Stimulated activated effector memory CD8-positive, alpha-beta T cell treated with anti-CD3 and anti-CD28 coated beads, Interleukin-12 subunit alpha, Interleukin-12 subunit beta, amount 100 ng/mL, for 72 hours (primary cell): ENCODE measurements at regions not wholly inside any gene's neighbourhood (a gene's known extent, or its start where the extent isn't known, plus 50 kb on each side); places are given as distances from the start of the nearest gene placed in this dataset.

Source experiments
- ATAC-seq: fragments of 150-1000 bp; cut with Tn5 transposase; 2 replicates; pipeline ENCODE4 v1.10.0; 2021
- DNase-seq, 2 donors: peaks; one replicate each; pipeline ENCODE4 v3.0.0; 2021 to 2022; ENCODE audit warnings: low spot score in 2 of 2
- H3K27ac Mint-ChIP-seq: one replicate; pipeline ENCODE4 v1.8.0; 2022; ENCODE audit warnings: mild to moderate bottlenecking, mixed read lengths
- H3K36me3 Mint-ChIP-seq: one replicate; pipeline ENCODE4 v1.8.0; 2022; ENCODE audit warnings: mild to moderate bottlenecking, mixed read lengths
- H3K4me1 Mint-ChIP-seq: one replicate; pipeline ENCODE4 v1.8.0; 2022; ENCODE audit warnings: mixed read lengths
- H3K4me3 Mint-ChIP-seq: one replicate; pipeline ENCODE4 v1.8.0; 2022; ENCODE audit warnings: mild to moderate bottlenecking, mixed read lengths
- H3K9me3 Mint-ChIP-seq: one replicate; pipeline ENCODE4 v1.8.0; 2022; ENCODE audit warnings: mixed read lengths

- no peaks in the 10 kb centered on the region for H3K9me3 Mint-ChIP-seq
- no peaks in the 10 kb centered on the region for H3K4me1 Mint-ChIP-seq
- H3K36me3 Mint-ChIP-seq: no peaks in the 10 kb centered on the region
- H3K4me3 Mint-ChIP-seq: no peak overlapping the region
- no peak overlapping the region for H3K27ac Mint-ChIP-seq
- DNase-seq: no peak
- no peak for ATAC-seq
These were observed 754.5 kb upstream of the FAM98A start for GRCh38 chr2:34353509-34354113.

- H3K4me1 Mint-ChIP-seq: no peaks in the 10 kb centered on the region
- no peak for DNase-seq
- H3K4me3 Mint-ChIP-seq: no peak overlapping the region
- H3K36me3 Mint-ChIP-seq: no peaks in the 10 kb centered on the region
- no peak overlapping the region for H3K27ac Mint-ChIP-seq
- peaks cover 7% of the 10 kb centered on the region for H3K9me3 Mint-ChIP-seq
- ATAC-seq: no peak
These were observed 750.4 kb upstream of the FAM98A start for GRCh38 chr2:34349527-34349926.

- Mint-ChIP-seq H3K27ac (no peak overlapping the region), H3K4me3 (no peak overlapping the region), H3K9me3 (peaks cover 10% of the 10 kb centered on the region), H3K36me3 (no peaks in the 10 kb centered on the region), H3K4me1 (no peaks in the 10 kb centered on the region)
- DNase-seq (no peak), ATAC-seq (no peak)
These were observed 745.9 kb upstream of the FAM98A start for GRCh38 chr2:34345030-34345429.

GRCh38 chr2:34340307-34340706, 741.2 kb upstream of the FAM98A start:
- ATAC-seq (no peak), DNase-seq (no peak)
- Mint-ChIP-seq H3K27ac (no peak overlapping the region), H3K4me1 (no peaks in the 10 kb centered on the region), H3K4me3 (no peak overlapping the region), H3K36me3 (no peaks in the 10 kb centered on the region), H3K9me3 (peaks cover 7% of the 10 kb centered on the region)

- Mint-ChIP-seq H3K4me3 (no peak overlapping the region), H3K4me1 (no peaks in the 10 kb centered on the region), H3K9me3 (peaks cover 12% of the 10 kb centered on the region), H3K36me3 (no peaks in the 10 kb centered on the region), H3K27ac (no peak overlapping the region)
- ATAC-seq (no peak), DNase-seq (no peak)
These were observed 738.6 kb upstream of the FAM98A start for GRCh38 chr2:34337735-34338134.

GRCh38 chr2:34332813-34333212, 733.7 kb upstream of the FAM98A start:
- Mint-ChIP-seq H3K9me3 (peaks cover 16% of the 10 kb centered on the region), H3K36me3 (no peaks in the 10 kb centered on the region), H3K4me1 (no peaks in the 10 kb centered on the region), H3K4me3 (no peak overlapping the region), H3K27ac (no peak overlapping the region)
- DNase-seq: no peak
- no peak for ATAC-seq

GRCh38 chr2:34320056-34320455, 721.0 kb upstream of the FAM98A start:
- Mint-ChIP-seq H3K4me1 (no peaks in the 10 kb centered on the region), H3K36me3 (no peaks in the 10 kb centered on the region)
- no peak for ATAC-seq

GRCh38 chr2:34317797-34318196, 718.7 kb upstream of the FAM98A start:
- Mint-ChIP-seq H3K9me3 (peaks cover 4% of the 10 kb centered on the region), H3K27ac (no peak overlapping the region), H3K4me1 (no peaks in the 10 kb centered on the region), H3K36me3 (no peaks in the 10 kb centered on the region), H3K4me3 (no peak overlapping the region)
- no peak for ATAC-seq
- DNase-seq: no peak

More at GRCh38 chr2:34320056-34320455, 721.0 kb upstream of the FAM98A start:
- Mint-ChIP-seq H3K9me3 (peaks cover 4% of the 10 kb centered on the region), H3K27ac (no peak overlapping the region), H3K4me3 (no peak overlapping the region)
- DNase-seq: no peak

- Mint-ChIP-seq H3K4me3 (no peak overlapping the region), H3K4me1 (no peaks in the 10 kb centered on the region), H3K9me3 (peaks cover 4% of the 10 kb centered on the region), H3K36me3 (no peaks in the 10 kb centered on the region), H3K27ac (no peak overlapping the region)
- ATAC-seq (no peak), DNase-seq (no peak)
These were observed 717.7 kb upstream of the FAM98A start for GRCh38 chr2:34316788-34317187.

- DNase-seq: no peak
- Mint-ChIP-seq H3K4me1 (no peaks in the 10 kb centered on the region), H3K36me3 (no peaks in the 10 kb centered on the region), H3K27ac (no peak overlapping the region), H3K4me3 (no peak overlapping the region), H3K9me3 (peaks cover 10% of the 10 kb centered on the region)
- no peak for ATAC-seq
These were observed 712.7 kb upstream of the FAM98A start for GRCh38 chr2:34311816-34312215.

- ATAC-seq (no peak), DNase-seq (no peak)
- H3K4me1 Mint-ChIP-seq: no peaks in the 10 kb centered on the region
- no peak overlapping the region for H3K27ac Mint-ChIP-seq
- H3K36me3 Mint-ChIP-seq: no peaks in the 10 kb centered on the region
- H3K4me3 Mint-ChIP-seq: no peak overlapping the region
- H3K9me3 Mint-ChIP-seq: peaks cover 6% of the 10 kb centered on the region
These were observed 709.0 kb upstream of the FAM98A start for GRCh38 chr2:34308140-34308539.

GRCh38 chr2:34307636-34308035, 708.5 kb upstream of the FAM98A start:
- DNase-seq (no peak), ATAC-seq (no peak)
- H3K4me1 Mint-ChIP-seq: no peaks in the 10 kb centered on the region
- no peaks in the 10 kb centered on the region for H3K36me3 Mint-ChIP-seq
- H3K27ac Mint-ChIP-seq: no peak overlapping the region
- no peak overlapping the region for H3K4me3 Mint-ChIP-seq
- H3K9me3 Mint-ChIP-seq: peaks cover 6% of the 10 kb centered on the region

GRCh38 chr2:34306745-34307144, 707.6 kb upstream of the FAM98A start:
- Mint-ChIP-seq H3K27ac (no peak overlapping the region), H3K4me3 (no peak overlapping the region), H3K36me3 (no peaks in the 10 kb centered on the region), H3K4me1 (no peaks in the 10 kb centered on the region), H3K9me3 (peaks cover 12% of the 10 kb centered on the region)
- ATAC-seq (no peak), DNase-seq (no peak)

- H3K27ac Mint-ChIP-seq: no peak overlapping the region
- H3K9me3 Mint-ChIP-seq: peaks cover 8% of the 10 kb centered on the region
- DNase-seq (no peak), ATAC-seq (no peak)
- H3K4me1 Mint-ChIP-seq: no peaks in the 10 kb centered on the region
- H3K36me3 Mint-ChIP-seq: no peaks in the 10 kb centered on the region
- no peak overlapping the region for H3K4me3 Mint-ChIP-seq
These were observed 706.5 kb upstream of the FAM98A start for GRCh38 chr2:34305587-34305986.

- ATAC-seq: no peak
- peaks cover 14% of the 10 kb centered on the region for H3K9me3 Mint-ChIP-seq
- H3K27ac Mint-ChIP-seq: no peak overlapping the region
- H3K4me1 Mint-ChIP-seq: no peaks in the 10 kb centered on the region
- no peaks in the 10 kb centered on the region for H3K36me3 Mint-ChIP-seq
- no peak overlapping the region for H3K4me3 Mint-ChIP-seq
- DNase-seq: no peak
These were observed 695.9 kb upstream of the FAM98A start for GRCh38 chr2:34294961-34295360.

- Mint-ChIP-seq H3K4me1 (no peaks in the 10 kb centered on the region), H3K36me3 (no peaks in the 10 kb centered on the region), H3K4me3 (no peak overlapping the region), H3K27ac (no peak overlapping the region), H3K9me3 (peaks cover 21% of the 10 kb centered on the region)
- DNase-seq (no peak), ATAC-seq (no peak)
These were observed 692.0 kb upstream of the FAM98A start for GRCh38 chr2:34291076-34291475.

- Mint-ChIP-seq H3K4me1 (no peaks in the 10 kb centered on the region), H3K9me3 (peaks cover 15% of the 10 kb centered on the region), H3K36me3 (no peaks in the 10 kb centered on the region), H3K27ac (no peak overlapping the region), H3K4me3 (no peak overlapping the region)
- no peak for ATAC-seq
- DNase-seq: no peak
These were observed 688.9 kb upstream of the FAM98A start for GRCh38 chr2:34288016-34288415.
